Astrocyte of the spinal cord (primary cell): ENCODE measurements at regions not wholly inside any gene's neighbourhood (a gene's known extent, or its start where the extent isn't known, plus 50 kb on each side); places are given as distances from the start of the nearest gene placed in this dataset.

Experiments
- DNase-seq: peaks from one replicate; pipeline ENCODE4 v3.0.0; 2011; ENCODE audit warnings: low read depth, low spot score
- H3K4me3 ChIP-seq: 2 replicates; pipeline ENCODE4 v1.5.1; 2011; ENCODE audit warnings: low read depth, mild to moderate bottlenecking, low read length, moderate library complexity
- in situ Hi-C: cut with HindIII; loops from 2 replicates; pipeline ENCODE4 v1.10.0; 2017; ENCODE audit warnings: low sequenced_read_pairs
- TF ChIP-seq, protein P1 (sequence below): IDR thresholded peaks from 2 replicates; pipeline ENCODE4 v1.5.1; 2012; ENCODE audit warnings: low read depth, mild to moderate bottlenecking, low read length, inconsistent platforms

DNA sequence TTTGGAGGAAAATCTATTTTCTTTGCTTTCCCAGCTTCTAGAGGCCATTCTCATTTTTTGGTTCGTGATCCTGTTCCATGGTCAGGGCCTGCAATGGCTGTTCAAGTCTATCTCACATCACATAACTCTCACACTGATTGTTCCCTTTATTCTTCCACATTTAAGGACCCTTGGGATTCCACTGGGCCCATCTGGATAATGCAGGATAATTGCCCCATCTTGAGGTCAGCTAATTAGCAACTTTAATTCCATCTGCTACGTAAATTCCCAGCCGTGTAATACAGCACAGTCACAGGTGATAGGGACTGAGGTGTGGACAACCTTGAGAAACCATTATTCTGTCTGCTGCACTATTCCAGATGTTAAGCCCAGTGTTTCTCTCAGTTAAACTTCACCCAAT is 311.6 kb upstream of the CNTN4 start:
- TF ChIP-seq, protein P1, sequence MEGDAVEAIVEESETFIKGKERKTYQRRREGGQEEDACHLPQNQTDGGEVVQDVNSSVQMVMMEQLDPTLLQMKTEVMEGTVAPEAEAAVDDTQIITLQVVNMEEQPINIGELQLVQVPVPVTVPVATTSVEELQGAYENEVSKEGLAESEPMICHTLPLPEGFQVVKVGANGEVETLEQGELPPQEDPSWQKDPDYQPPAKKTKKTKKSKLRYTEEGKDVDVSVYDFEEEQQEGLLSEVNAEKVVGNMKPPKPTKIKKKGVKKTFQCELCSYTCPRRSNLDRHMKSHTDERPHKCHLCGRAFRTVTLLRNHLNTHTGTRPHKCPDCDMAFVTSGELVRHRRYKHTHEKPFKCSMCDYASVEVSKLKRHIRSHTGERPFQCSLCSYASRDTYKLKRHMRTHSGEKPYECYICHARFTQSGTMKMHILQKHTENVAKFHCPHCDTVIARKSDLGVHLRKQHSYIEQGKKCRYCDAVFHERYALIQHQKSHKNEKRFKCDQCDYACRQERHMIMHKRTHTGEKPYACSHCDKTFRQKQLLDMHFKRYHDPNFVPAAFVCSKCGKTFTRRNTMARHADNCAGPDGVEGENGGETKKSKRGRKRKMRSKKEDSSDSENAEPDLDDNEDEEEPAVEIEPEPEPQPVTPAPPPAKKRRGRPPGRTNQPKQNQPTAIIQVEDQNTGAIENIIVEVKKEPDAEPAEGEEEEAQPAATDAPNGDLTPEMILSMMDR: no peak
- in situ Hi-C loops: no loop called here
- no peak overlapping the region for H3K4me3 ChIP-seq
- no peak for DNase-seq

DNA sequence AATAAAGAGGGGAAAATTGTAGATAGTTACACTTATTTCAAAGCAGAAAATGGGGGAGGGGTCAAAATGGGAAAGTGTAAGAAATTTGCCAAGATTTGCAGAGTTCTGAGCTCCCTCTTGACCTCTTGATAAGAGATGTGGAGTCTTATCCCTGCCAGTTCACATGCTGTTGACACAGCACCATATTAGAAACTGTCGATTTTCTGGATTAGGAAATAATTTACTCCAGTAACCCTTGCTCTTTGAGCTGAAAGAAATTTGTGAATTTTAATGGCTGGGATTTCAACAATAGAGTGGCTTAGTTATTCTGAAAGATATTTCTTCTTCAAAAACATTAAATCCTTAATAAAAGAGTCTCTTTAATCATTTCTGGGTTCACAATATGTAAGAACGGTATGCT is 306.2 kb upstream of the CNTN4 start:
- TF ChIP-seq, protein P1: no peak
- H3K4me3 ChIP-seq: no peak overlapping the region
- in situ Hi-C loops: no loop called here
- no peak for DNase-seq

DNA sequence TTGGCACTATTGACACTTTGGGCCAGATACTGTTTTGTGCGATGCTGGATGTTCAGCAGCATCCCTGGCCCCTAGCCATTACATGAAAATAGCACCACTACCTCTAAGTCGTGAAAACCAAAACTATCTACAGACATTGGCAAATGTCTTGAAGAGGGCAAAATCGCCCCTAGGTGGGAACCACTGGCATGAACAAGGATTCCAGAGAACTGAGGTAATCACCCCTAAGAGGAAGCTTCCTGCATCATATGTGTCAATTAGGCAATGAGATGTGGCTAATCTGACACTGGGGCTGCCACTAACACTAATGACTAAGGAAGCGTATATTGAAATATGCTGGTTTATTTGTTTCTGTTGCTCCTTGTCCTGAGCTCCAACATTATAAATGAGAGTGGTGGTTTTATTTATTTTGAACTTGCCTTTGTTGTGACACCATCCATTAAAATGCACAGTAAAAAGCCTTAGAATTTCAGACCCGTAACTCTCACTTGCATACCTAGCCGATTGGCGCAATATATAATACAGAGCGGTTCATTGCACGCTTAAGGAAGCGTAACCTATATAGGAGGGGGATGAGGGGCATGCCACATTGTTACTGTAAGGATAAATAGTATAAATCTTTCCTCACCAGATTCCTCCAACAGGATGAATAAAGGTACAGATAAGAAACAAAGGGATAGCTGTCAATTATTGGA is 299.8 kb upstream of the CNTN4 start:
- in situ Hi-C loops: no loop called here
- no peak overlapping the region for H3K4me3 ChIP-seq
- DNase-seq: no peak
- TF ChIP-seq, protein P1: no peak

DNA sequence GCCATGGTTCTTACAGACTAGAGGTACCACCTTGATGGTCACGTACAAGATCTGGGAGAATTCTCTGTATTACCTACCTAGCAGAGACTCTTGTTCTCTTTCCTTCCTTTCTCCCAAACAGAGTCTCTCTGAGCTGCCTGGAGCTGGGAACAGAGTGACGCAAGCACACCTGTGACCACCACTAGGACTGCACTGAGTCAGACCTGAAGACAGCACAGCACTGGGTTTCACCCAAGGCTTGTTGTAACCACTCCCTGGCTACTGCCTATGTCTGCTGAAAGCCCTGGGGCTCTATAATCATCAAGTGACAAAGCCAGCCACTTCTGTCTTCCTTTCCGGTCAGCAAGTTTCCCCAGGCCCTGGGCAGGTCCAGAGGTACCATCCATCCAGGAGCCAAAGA is 293.3 kb upstream of the CNTN4 start:
- in situ Hi-C loops: no loop called here
- TF ChIP-seq, protein P1: no peak
- no peak overlapping the region for H3K4me3 ChIP-seq
- DNase-seq: no peak

DNA sequence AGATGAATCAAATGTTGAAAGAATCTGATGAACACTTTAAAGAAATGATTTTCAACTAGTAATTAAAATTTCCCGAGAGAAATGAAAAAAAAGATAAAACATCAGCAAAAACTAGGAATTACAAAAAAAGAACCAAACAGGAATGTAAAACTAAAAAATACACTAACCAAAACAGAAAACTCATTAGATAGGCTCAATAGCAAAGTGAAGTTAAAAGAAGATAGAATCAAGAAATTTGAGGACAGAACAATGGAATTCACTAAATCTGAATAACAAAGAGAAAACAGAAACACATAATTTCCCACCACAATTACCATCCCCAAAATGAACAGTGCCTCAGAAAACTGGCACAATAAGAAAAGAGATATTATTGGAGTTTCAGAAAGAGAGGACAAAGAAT is 290.1 kb upstream of the CNTN4 start:
- in situ Hi-C loops: no loop called here
- TF ChIP-seq, protein P1: no peak
- no peak overlapping the region for H3K4me3 ChIP-seq
- DNase-seq: no peak

DNA sequence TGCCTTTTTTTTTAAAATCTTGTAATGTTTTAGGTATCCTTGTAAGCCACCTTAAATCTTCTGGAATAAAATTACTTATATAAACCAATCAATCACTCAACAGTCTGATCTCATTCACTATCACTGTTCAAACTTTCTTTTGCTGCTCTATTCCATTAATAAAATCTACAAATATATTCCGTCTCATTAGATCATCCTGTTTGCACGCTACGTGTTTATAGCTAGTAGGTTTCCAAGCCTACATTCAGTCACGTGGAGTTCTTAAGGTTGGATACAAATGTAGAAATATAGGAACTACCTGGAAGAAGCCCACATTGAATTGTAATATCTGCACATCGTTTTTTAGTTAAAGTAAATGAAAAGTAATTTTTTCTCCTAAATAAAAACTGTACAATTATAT is 274.8 kb upstream of the CNTN4 start:
- TF ChIP-seq, protein P1: no peak
- H3K4me3 ChIP-seq: no peak overlapping the region
- in situ Hi-C loops: no loop called here
- DNase-seq: no peak
